ENCODE measurements at regions not wholly inside any gene's neighbourhood (a gene's known extent, or its start where the extent isn't known, plus 50 kb on each side); places are given as distances from the start of the nearest gene placed in this dataset.
A peak's percentile ranks its signal among the peaks of the same experiment; 100 is the strongest.

DNA sequence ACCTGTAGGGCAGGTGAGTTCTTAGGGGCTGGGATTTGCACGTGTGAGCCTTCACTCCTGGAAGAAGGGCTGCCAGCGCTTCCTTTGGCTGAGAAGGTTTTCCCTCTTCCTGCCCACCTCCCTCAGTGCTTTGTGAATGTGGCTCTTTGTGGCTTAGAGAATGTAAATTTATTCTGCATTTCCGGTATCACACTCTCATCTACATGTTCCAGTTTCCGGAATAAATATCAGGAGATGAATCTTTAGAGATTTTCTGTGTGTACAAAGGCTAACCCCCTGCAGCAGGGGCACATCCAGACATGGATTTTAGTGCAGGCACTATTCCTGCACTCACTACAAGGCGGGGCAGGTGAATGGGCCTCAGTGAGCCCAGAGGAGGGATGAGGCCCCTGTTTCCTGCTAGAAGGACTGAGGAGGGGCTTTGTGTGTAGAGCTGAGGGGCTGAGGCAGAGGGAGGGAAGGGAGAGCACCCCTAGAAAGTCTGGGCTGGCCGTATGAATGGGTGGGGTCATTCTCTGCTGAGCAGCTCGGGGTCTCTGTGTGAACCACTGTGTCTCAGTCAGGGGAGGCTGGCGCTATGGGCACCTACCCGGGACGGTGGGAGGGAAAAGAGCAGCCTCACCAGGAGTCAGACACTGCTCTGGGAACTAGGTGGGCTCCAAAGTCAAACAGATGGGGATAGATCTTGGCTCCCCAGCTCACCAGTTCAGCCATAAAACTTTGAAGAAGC, 207.5 kb downstream of the MATN1 start:
- H3K9me3 Mint-ChIP-seq: no peaks in the 10 kb centered on the region
- WGBS, 2 experiments (ENCODE audit: insufficient coverage in 1 of 2, insufficient read length in 1 of 2): 78 to 83% methylated on average over 8 to 10 of the region's 10 CpGs
- Histone ChIP-seq H3K27ac (ENCODE audit: low read depth, low read length) (no peak overlapping the region), H3K9me3 (ENCODE audit: control insufficient read depth, low read length) (no peaks in the 10 kb centered on the region), H3K9ac (ENCODE audit: extremely low read depth, low read length, poor library complexity, severe bottlenecking) (no peak overlapping the region), H3K4me1 (ENCODE audit: control insufficient read depth, insufficient read depth, low read length) (no peaks in the 10 kb centered on the region), H3K4me3 (ENCODE audit: low read length) (no peak overlapping the region), H3K36me3 (ENCODE audit: control insufficient read depth, insufficient read depth, low read length) (no peaks in the 10 kb centered on the region), H3K27me3 (ENCODE audit: control insufficient read depth, insufficient read depth, low read length, poor library complexity, severe bottlenecking) (no peaks in the 10 kb centered on the region)
- no peak overlapping the region for H3K27ac Mint-ChIP-seq
- peak; percentile 22 for DNase-seq
- no peaks in the 10 kb centered on the region for H3K36me3 Mint-ChIP-seq (ENCODE audit: low read depth)
- H3K27me3 Mint-ChIP-seq (ENCODE audit: insufficient read depth): no peaks in the 10 kb centered on the region
- TF ChIP-seq, protein P1, sequence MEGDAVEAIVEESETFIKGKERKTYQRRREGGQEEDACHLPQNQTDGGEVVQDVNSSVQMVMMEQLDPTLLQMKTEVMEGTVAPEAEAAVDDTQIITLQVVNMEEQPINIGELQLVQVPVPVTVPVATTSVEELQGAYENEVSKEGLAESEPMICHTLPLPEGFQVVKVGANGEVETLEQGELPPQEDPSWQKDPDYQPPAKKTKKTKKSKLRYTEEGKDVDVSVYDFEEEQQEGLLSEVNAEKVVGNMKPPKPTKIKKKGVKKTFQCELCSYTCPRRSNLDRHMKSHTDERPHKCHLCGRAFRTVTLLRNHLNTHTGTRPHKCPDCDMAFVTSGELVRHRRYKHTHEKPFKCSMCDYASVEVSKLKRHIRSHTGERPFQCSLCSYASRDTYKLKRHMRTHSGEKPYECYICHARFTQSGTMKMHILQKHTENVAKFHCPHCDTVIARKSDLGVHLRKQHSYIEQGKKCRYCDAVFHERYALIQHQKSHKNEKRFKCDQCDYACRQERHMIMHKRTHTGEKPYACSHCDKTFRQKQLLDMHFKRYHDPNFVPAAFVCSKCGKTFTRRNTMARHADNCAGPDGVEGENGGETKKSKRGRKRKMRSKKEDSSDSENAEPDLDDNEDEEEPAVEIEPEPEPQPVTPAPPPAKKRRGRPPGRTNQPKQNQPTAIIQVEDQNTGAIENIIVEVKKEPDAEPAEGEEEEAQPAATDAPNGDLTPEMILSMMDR (conservative IDR thresholded peaks at IDR 0.05): no peak
- peaks cover 9% of the 10 kb centered on the region for H3K4me1 Mint-ChIP-seq
- no peak overlapping the region for H3K4me3 Mint-ChIP-seq

DNA sequence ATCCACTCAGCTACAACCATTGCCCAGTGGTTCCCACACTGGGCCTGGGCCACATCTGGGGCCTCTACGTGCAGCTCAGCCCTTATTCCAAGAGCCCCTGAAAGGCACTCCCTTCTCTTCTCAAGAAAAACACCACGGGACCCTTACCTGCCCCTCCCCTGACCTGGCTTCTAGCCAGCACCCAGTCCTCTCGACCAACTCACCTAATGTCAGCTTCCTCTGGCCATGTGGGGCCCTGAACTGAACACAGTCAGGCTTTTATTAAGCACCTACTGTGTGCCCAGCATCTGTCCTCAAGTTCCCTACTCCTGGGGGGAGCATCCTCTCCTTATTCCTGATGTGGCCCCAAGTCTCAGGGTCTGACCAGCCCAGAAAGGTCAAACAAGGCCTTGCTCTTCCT, 208.4 kb downstream of the MATN1 start:
- DNase-seq: peak; percentile 28
- Histone ChIP-seq H3K27ac (ENCODE audit: low read depth, low read length) (no peak overlapping the region), H3K9ac (ENCODE audit: extremely low read depth, low read length, poor library complexity, severe bottlenecking) (no peak overlapping the region), H3K9me3 (ENCODE audit: control insufficient read depth, low read length) (no peaks in the 10 kb centered on the region), H3K27me3 (ENCODE audit: control insufficient read depth, insufficient read depth, low read length, poor library complexity, severe bottlenecking) (no peaks in the 10 kb centered on the region), H3K36me3 (ENCODE audit: control insufficient read depth, insufficient read depth, low read length) (no peaks in the 10 kb centered on the region), H3K4me3 (ENCODE audit: low read length) (no peak overlapping the region), H3K4me1 (ENCODE audit: control insufficient read depth, insufficient read depth, low read length) (no peaks in the 10 kb centered on the region)
- WGBS, 2 experiments (ENCODE audit: insufficient coverage in 1 of 2, insufficient read length in 1 of 2): 84 to 90% methylated on average over 2 to 3 of the region's 3 CpGs
- H3K4me3 Mint-ChIP-seq: no peak overlapping the region
- no peaks in the 10 kb centered on the region for H3K9me3 Mint-ChIP-seq
- TF ChIP-seq, protein P1 (conservative IDR thresholded peaks at IDR 0.05): no peak
- H3K27ac Mint-ChIP-seq: no peak overlapping the region
- no peaks in the 10 kb centered on the region for H3K27me3 Mint-ChIP-seq (ENCODE audit: insufficient read depth)
- H3K4me1 Mint-ChIP-seq: peaks cover 9% of the 10 kb centered on the region
- no peaks in the 10 kb centered on the region for H3K36me3 Mint-ChIP-seq (ENCODE audit: low read depth)

DNA sequence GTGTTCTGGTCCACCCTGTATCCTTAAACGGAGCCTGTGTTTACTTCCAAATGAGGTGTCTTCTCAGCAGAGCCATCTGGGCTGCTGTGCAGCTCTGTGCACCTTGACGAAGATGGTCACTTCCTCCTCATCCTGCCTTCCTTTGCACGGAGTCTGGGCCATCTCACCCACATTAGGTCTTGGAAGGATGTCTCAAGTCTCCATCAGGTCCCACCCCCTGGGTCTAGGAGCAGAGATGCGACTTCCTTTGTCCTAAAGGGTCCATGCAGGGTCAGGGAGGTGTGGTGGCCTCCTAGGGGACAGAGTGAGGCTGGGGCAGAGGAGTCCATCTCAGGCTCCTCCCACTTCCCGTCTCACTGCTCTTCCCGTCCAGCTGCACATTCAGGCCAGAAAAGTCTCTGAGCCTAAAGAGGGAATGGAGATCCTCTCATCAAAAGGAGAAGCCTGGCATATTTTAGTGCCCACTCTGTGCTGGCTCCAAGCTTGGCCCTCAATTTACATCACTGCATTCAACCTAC, 209.2 kb downstream of the MATN1 start:
- no peaks in the 10 kb centered on the region for H3K36me3 Mint-ChIP-seq (ENCODE audit: low read depth)
- TF ChIP-seq, protein P1 (conservative IDR thresholded peaks at IDR 0.05): no peak
- no peak overlapping the region for H3K27ac Mint-ChIP-seq
- Histone ChIP-seq H3K9ac (ENCODE audit: extremely low read depth, low read length, poor library complexity, severe bottlenecking) (no peak overlapping the region), H3K27me3 (ENCODE audit: control insufficient read depth, insufficient read depth, low read length, poor library complexity, severe bottlenecking) (no peaks in the 10 kb centered on the region), H3K4me3 (ENCODE audit: low read length) (no peak overlapping the region), H3K36me3 (ENCODE audit: control insufficient read depth, insufficient read depth, low read length) (no peaks in the 10 kb centered on the region), H3K9me3 (ENCODE audit: control insufficient read depth, low read length) (no peaks in the 10 kb centered on the region), H3K4me1 (ENCODE audit: control insufficient read depth, insufficient read depth, low read length) (no peaks in the 10 kb centered on the region), H3K27ac (ENCODE audit: low read depth, low read length) (no peak overlapping the region)
- H3K4me3 Mint-ChIP-seq: no peak overlapping the region
- peak; percentile 32 for DNase-seq
- H3K9me3 Mint-ChIP-seq: peaks cover 7% of the 10 kb centered on the region
- no peaks in the 10 kb centered on the region for H3K27me3 Mint-ChIP-seq (ENCODE audit: insufficient read depth)
- WGBS, 2 experiments (ENCODE audit: insufficient coverage in 1 of 2, insufficient read length in 1 of 2): 72 to 100% methylated on average over 1 to 6 of the region's 6 CpGs
- peaks cover 9% of the 10 kb centered on the region for H3K4me1 Mint-ChIP-seq

All from endodermal cell (in vitro differentiated cells).